B cell (primary cell): ENCODE measurements at regions not wholly inside any gene's neighbourhood (a gene's known extent, or its start where the extent isn't known, plus 50 kb on each side); places are given as distances from the start of the nearest gene placed in this dataset.

Source experiments
- ATAC-seq: fragments of 200-7000 bp; cut with Tn5 transposase; one replicate; pipeline ENCODE4 v1.10.0; 2021; ENCODE audit warnings: low read depth, mild to moderate bottlenecking, moderate number of reproducible peaks, moderate library complexity
- CTCF ChIA-PET: fragments of 350-600 bp; sonication (Branson Sonifier 250); formaldehyde crosslinking; loops from one replicate; lab custom pipeline; 2021; ENCODE audit warnings: antibody characterized with exemption, inconsistent platforms; lab: Charles Lee
- POLR2A ChIA-PET: fragments of 350-600 bp; sonication (Branson Sonifier 250); formaldehyde crosslinking; loops from one replicate; lab custom pipeline; 2021; ENCODE audit warnings: antibody characterized with exemption; lab: Charles Lee
- DNase-seq: peaks from one replicate; pipeline ENCODE4 v3.0.0; 2013
- H2AFZ ChIP-seq: 2 replicates; pipeline ENCODE4 v1.6.1; 2012; ENCODE audit warnings: mild to moderate bottlenecking, low read depth, low read length; ENCODE audit not compliant: insufficient read depth, poor library complexity, severe bottlenecking
- H3K27ac ChIP-seq, 2 donors: 1 replicate in 1 of 2; 2 replicates in 1 of 2; pipeline ENCODE4 v1.5.1; 2012 to 2013; ENCODE audit warnings: low read length in 2 of 2, mild to moderate bottlenecking in 2 of 2, moderate library complexity in 1 of 2
- H3K27me3 ChIP-seq, 4 experiments: fragments of 200-600 bp in 1 of 4; sonication (generic) in 1 of 4; replicated peaks in 1 of 4; 1 replicate in 2 of 4; 2 replicates in 2 of 4; pipeline versions ENCODE4 v1.6.1 to v1.7.0; 2013 to 2016; ENCODE audit warnings: low read length in 3 of 4, mild to moderate bottlenecking in 2 of 4, mixed read lengths in 1 of 4, moderate library complexity in 1 of 4; ENCODE audit not compliant: insufficient read depth in 4 of 4, control insufficient read depth in 3 of 4; ENCODE audit errors: control extremely low read depth in 1 of 4
- H3K36me3 ChIP-seq, 2 experiments: replicated peaks in 1 of 2; 1 replicate in 1 of 2; 2 replicates in 1 of 2; pipeline versions ENCODE4 v1.6.1 to v1.7.1; 2013; ENCODE audit warnings: low read length in 1 of 2; ENCODE audit not compliant: insufficient read depth in 2 of 2, control insufficient read depth in 1 of 2; ENCODE audit errors: control extremely low read depth in 1 of 2, extremely low read depth in 1 of 2
- H3K4me1 ChIP-seq, 2 donors: fragments of 200-600 bp in 1 of 2; sonication (generic) in 1 of 2; 1 replicate in 1 of 2; 2 replicates in 1 of 2; pipeline versions ENCODE4 v1.5.1 to v1.6.1; 2013 to 2017; ENCODE audit warnings: low read length in 2 of 2; ENCODE audit not compliant: control insufficient read depth in 2 of 2, insufficient read depth in 2 of 2
- H3K4me2 ChIP-seq: replicated peaks from 2 replicates; pipeline ENCODE3; 2012; ENCODE audit warnings: mild to moderate bottlenecking, low read depth, low read length; ENCODE audit not compliant: poor library complexity, severe bottlenecking
- H3K4me3 ChIP-seq, 5 experiments: fragments of 200-600 bp in 1 of 5; sonication (generic) in 1 of 5; 1 replicate in 3 of 5; 2 replicates in 2 of 5; pipeline versions ENCODE4 v1.5.1 to v1.7.0; 2011 to 2016; ENCODE audit warnings: low read length in 4 of 5, mild to moderate bottlenecking in 4 of 5, low read depth in 2 of 5, control low read depth in 1 of 5, moderate library complexity in 1 of 5; ENCODE audit not compliant: insufficient read depth in 1 of 5; ENCODE audit errors: control extremely low read depth in 1 of 5, extremely low read depth in 1 of 5
- H3K79me2 ChIP-seq: fragments of 200-600 bp; sonication (generic); one replicate; pipeline ENCODE4 v1.6.0; 2016; ENCODE audit warnings: low read length; ENCODE audit not compliant: control insufficient read depth, insufficient read depth
- H3K9ac ChIP-seq: fragments of 200-600 bp; sonication (generic); 2 replicates; pipeline ENCODE4 v1.6.1; 2017; ENCODE audit warnings: mild to moderate bottlenecking, low read length, moderate library complexity
- H3K9me3 ChIP-seq, 3 donors: one replicate each; pipeline versions ENCODE4 v1.6.1 to v1.7.1; 2013; ENCODE audit warnings: low read length in 2 of 3; ENCODE audit not compliant: control insufficient read depth in 2 of 3, insufficient read depth in 1 of 3; ENCODE audit errors: control extremely low read depth in 1 of 3
- H4K20me1 ChIP-seq: 2 replicates; pipeline ENCODE4 v1.6.0; 2012; ENCODE audit warnings: mild to moderate bottlenecking, low read length; ENCODE audit not compliant: insufficient read depth, control insufficient read depth, poor library complexity, severe bottlenecking
- H3K27ac Mint-ChIP-seq: one replicate; pipeline ENCODE4 v1.8.0; 2021; ENCODE audit warnings: mixed read lengths
- H3K27me3 Mint-ChIP-seq: one replicate; pipeline ENCODE4 v1.8.0; 2021; ENCODE audit warnings: mixed read lengths
- H3K4me1 Mint-ChIP-seq: one replicate; pipeline ENCODE4 v1.8.0; 2021; ENCODE audit warnings: mixed read lengths
- H3K4me3 Mint-ChIP-seq: one replicate; pipeline ENCODE4 v1.8.0; 2021; ENCODE audit warnings: mixed read lengths
- H3K9me3 Mint-ChIP-seq: one replicate; pipeline ENCODE4 v1.8.0; 2022; ENCODE audit warnings: mixed read lengths; ENCODE audit not compliant: insufficient read depth
- EZH2 ChIP-seq: IDR thresholded peaks from 2 replicates; pipeline ENCODE4 v1.6.1; 2012; ENCODE audit warnings: borderline replicate concordance, low read depth, mild to moderate bottlenecking, moderate library complexity, low read length; ENCODE audit not compliant: insufficient read depth, poor library complexity, severe bottlenecking
- WGBS: methylation state at CpG from one replicate; pipeline ENCODE4 v1.1.5; 2013; ENCODE audit warnings: missing lambda C conversion rate; ENCODE audit not compliant: insufficient coverage; 5-methylcytosine and 5-hydroxymethylcytosine counted together
- intact Hi-C: fragments of 100-400 bp; cut with micrococcal nuclease; formaldehyde crosslinking; loops from one replicate; pipeline ENCODE4 v1.10.0; 2022
- TF ChIP-seq, protein P1 (sequence below): fragments of 200-600 bp; IDR thresholded peaks from one replicate; pipeline ENCODE4 v1.8.0; 2022; ENCODE audit warnings: antibody characterized with exemption, mild to moderate bottlenecking

DNA sequence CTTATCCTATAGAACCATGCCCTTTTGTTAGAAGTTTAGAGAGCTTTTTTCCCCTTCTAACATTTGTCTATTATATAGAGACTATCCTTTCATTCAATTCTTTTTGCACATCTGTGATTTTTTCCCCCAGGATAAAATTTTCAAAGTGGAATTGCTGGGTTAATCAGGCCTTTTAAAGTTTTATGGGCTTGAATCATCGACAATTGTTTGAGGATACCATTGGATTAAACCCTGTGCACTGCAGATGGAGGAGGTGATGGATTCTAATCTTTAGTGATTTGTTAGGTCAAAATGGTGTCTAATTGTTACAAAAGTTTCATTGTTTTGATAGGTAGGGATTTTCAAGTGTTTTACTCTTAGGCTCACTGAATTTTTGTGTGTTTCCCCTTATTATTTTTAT is 463.7 kb upstream of the CFAP20DC start:
- no peak for DNase-seq
- Mint-ChIP-seq H3K27me3 (no peaks in the 10 kb centered on the region), H3K4me3 (no peak overlapping the region), H3K9me3 (no peaks in the 10 kb centered on the region), H3K27ac (no peak overlapping the region), H3K4me1 (no peaks in the 10 kb centered on the region)
- POLR2A ChIA-PET, result no interaction called here
- Histone ChIP-seq H3K4me1 (no peaks in the 10 kb centered on the region), H3K4me3 (no peak overlapping the region), H3K9me3 (no peaks in the 10 kb centered on the region), H4K20me1 (no peaks in the 10 kb centered on the region), H2AFZ (no peak overlapping the region), H3K36me3 (no peaks in the 10 kb centered on the region), H3K9ac (no peak overlapping the region), H3K79me2 (no peaks in the 10 kb centered on the region), H3K4me2 (no peak overlapping the region), H3K27me3 (peaks cover 0 to 4% (median 0%) of the 10 kb centered on the region in 4 experiments), H3K27ac (no peak overlapping the region)
- intact Hi-C loops, result no loop called here
- TF ChIP-seq EZH2, result no peak
- TF ChIP-seq, protein P1, sequence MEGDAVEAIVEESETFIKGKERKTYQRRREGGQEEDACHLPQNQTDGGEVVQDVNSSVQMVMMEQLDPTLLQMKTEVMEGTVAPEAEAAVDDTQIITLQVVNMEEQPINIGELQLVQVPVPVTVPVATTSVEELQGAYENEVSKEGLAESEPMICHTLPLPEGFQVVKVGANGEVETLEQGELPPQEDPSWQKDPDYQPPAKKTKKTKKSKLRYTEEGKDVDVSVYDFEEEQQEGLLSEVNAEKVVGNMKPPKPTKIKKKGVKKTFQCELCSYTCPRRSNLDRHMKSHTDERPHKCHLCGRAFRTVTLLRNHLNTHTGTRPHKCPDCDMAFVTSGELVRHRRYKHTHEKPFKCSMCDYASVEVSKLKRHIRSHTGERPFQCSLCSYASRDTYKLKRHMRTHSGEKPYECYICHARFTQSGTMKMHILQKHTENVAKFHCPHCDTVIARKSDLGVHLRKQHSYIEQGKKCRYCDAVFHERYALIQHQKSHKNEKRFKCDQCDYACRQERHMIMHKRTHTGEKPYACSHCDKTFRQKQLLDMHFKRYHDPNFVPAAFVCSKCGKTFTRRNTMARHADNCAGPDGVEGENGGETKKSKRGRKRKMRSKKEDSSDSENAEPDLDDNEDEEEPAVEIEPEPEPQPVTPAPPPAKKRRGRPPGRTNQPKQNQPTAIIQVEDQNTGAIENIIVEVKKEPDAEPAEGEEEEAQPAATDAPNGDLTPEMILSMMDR, result no peak
- CTCF ChIA-PET, result no interaction called here
- WGBS, result 100% methylated on average over 1 of the region's 1 CpG
- no peak for ATAC-seq

DNA sequence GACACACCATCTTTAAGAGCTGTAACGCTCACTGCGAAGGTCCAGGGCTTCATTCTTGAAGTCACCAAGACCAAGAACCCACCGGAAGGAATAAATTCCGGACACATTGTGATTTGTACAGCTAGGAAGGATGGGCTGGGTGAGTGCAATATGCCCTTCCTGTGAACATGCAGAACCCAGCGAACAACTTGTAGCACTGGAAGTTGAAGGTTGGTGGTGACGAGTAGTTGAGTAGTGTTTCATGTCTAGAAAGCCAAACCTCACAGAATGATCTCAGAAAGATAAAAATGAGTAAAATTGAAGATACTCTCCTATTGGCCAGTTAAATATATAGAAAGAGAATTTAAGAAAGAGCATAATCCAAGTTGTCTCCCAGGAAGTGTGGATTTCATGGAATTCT is 462.2 kb upstream of the CFAP20DC start:
- intact Hi-C loops, result no loop called here
- Histone ChIP-seq H3K9me3 (no peaks in the 10 kb centered on the region), H3K27ac (no peak overlapping the region), H4K20me1 (no peaks in the 10 kb centered on the region), H3K4me1 (no peaks in the 10 kb centered on the region), H3K36me3 (no peaks in the 10 kb centered on the region), H2AFZ (no peak overlapping the region), H3K9ac (no peak overlapping the region), H3K79me2 (no peaks in the 10 kb centered on the region), H3K4me2 (no peak overlapping the region), H3K27me3 (peaks cover 0 to 8% (median 0%) of the 10 kb centered on the region in 4 experiments), H3K4me3 (no peak overlapping the region)
- ChIA-PET CTCF (interaction anchor here (1.1 kb wide), 1 partner anchor 63 kb away, joined by 3 read pairs; no protein-coding TSS in a partner anchor), POLR2A (no interaction called here)
- DNase-seq (no peak), ATAC-seq (no peak)
- 74% methylated on average over 5 of the region's 6 CpGs for WGBS
- Mint-ChIP-seq H3K9me3 (no peaks in the 10 kb centered on the region), H3K4me3 (no peak overlapping the region), H3K27ac (no peak overlapping the region), H3K4me1 (no peaks in the 10 kb centered on the region), H3K27me3 (no peaks in the 10 kb centered on the region)
- TF ChIP-seq, protein P1, result no peak
- TF ChIP-seq EZH2, result no peak
